Smooth muscle cell (in vitro differentiated cells): ENCODE measurements at regions not wholly inside any gene's neighbourhood (a gene's known extent, or its start where the extent isn't known, plus 50 kb on each side); places are given as distances from the start of the nearest gene placed in this dataset.

Experiments used
- DNase-seq: peaks from one replicate; lab custom pipeline; 2025; ENCODE audit not compliant: unreplicated experiment; lab: John Stamatoyannopoulos, UW
- H2AFZ ChIP-seq: fragments of 200-600 bp; sonication (generic); 2 replicates; pipeline ENCODE4 v1.6.0; 2016; ENCODE audit warnings: antibody characterized with exemption, low read depth, mild to moderate bottlenecking
- H3F3A ChIP-seq: fragments of 200-600 bp; sonication (generic); 2 replicates; pipeline ENCODE4 v1.6.0; 2017; ENCODE audit warnings: antibody characterized with exemption, low read depth
- H3K27ac ChIP-seq: fragments of 200-600 bp; sonication (generic); 2 replicates; pipeline ENCODE4 v1.5.1; 2016; ENCODE audit warnings: low read depth, mild to moderate bottlenecking
- H3K27me3 ChIP-seq: fragments of 200-600 bp; sonication (generic); 2 replicates; pipeline ENCODE4 v1.6.1; 2016; ENCODE audit warnings: low read depth, mild to moderate bottlenecking
- H3K36me3 ChIP-seq: fragments of 200-600 bp; sonication (generic); 2 replicates; pipeline ENCODE4 v1.5.1; 2016; ENCODE audit warnings: low read depth
- H3K4me1 ChIP-seq: fragments of 200-600 bp; sonication (generic); 2 replicates; pipeline ENCODE4 v1.5.1; 2016; ENCODE audit warnings: low read depth
- H3K4me2 ChIP-seq: fragments of 200-600 bp; sonication (generic); 2 replicates; pipeline ENCODE4 v1.6.0; 2016; ENCODE audit warnings: mild to moderate bottlenecking
- H3K4me3 ChIP-seq: fragments of 200-600 bp; sonication (generic); 2 replicates; pipeline ENCODE4 v1.5.1; 2016; ENCODE audit warnings: mild to moderate bottlenecking
- H3K79me2 ChIP-seq: fragments of 200-600 bp; sonication (generic); 2 replicates; pipeline ENCODE4 v1.6.0; 2016; ENCODE audit warnings: low read depth, mild to moderate bottlenecking
- H3K9ac ChIP-seq: fragments of 200-600 bp; sonication (generic); 2 replicates; pipeline ENCODE4 v1.6.0; 2016; ENCODE audit warnings: low read depth
- H3K9me3 ChIP-seq: fragments of 200-600 bp; sonication (generic); replicated peaks from 2 replicates; pipeline ENCODE4 v1.5.1; 2016; ENCODE audit warnings: low read depth
- H4K20me1 ChIP-seq: fragments of 200-600 bp; sonication (generic); 2 replicates; pipeline ENCODE4 v1.6.0; 2016; ENCODE audit warnings: low read depth
- WGBS: methylation state at CpG from one replicate; pipeline ENCODE4 v1.1.7; 2016; ENCODE audit warnings: low lambda C conversion rate; 5-methylcytosine and 5-hydroxymethylcytosine counted together
- TF ChIP-seq, protein P1 (sequence below): fragments of 200-600 bp; sonication (generic); IDR thresholded peaks from 2 replicates; pipeline ENCODE4 v1.5.1; 2017; ENCODE audit warnings: borderline replicate concordance, mild to moderate bottlenecking, antibody characterized with exemption; ENCODE audit not compliant: insufficient read depth, poor library complexity, severe bottlenecking

DNA sequence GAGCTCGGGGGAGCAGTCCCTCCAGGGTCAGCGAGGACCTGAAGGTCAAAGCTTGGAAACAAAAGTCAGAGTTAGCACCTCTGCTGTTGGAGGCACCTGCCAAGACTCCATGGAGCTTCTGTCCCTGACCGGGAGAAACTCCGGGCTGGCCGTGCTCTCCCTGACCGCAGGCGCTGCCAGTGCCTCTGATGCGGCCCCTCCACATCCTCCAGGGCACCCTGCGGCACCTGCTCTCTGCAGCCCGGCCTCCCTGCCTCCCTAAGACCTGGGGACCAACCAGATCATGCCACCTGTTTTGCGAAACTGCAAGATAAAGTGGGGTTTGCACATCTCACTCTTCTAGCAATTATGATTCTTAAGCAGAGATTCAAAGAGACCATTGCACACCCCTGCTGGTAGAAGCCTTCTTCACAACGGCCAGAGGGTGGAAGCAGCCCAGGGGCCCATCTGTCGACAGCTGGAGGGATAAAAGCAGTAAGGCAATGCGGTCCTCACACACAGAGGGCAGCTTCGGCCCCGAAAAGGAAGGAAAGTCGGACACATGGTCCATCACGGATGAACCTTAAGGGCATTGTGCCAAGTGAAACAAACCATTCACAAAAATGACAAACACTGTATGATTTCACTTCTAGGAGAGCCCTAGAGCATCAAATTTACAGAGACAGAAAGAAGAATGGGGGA is 477.1 kb downstream of the BRD1 start:
- WGBS: 90% methylated on average over 18 of the region's 18 CpGs
- Histone ChIP-seq H3F3A (no peaks in the 10 kb centered on the region), H3K27me3 (no peaks in the 10 kb centered on the region), H2AFZ (no peak overlapping the region), H3K9me3 (no peaks in the 10 kb centered on the region), H3K4me3 (no peak overlapping the region), H4K20me1 (no peaks in the 10 kb centered on the region), H3K4me1 (no peaks in the 10 kb centered on the region), H3K9ac (no peak overlapping the region), H3K79me2 (no peaks in the 10 kb centered on the region), H3K27ac (no peak overlapping the region), H3K4me2 (no peak overlapping the region), H3K36me3 (no peaks in the 10 kb centered on the region)
- no peak for DNase-seq
- TF ChIP-seq, protein P1, sequence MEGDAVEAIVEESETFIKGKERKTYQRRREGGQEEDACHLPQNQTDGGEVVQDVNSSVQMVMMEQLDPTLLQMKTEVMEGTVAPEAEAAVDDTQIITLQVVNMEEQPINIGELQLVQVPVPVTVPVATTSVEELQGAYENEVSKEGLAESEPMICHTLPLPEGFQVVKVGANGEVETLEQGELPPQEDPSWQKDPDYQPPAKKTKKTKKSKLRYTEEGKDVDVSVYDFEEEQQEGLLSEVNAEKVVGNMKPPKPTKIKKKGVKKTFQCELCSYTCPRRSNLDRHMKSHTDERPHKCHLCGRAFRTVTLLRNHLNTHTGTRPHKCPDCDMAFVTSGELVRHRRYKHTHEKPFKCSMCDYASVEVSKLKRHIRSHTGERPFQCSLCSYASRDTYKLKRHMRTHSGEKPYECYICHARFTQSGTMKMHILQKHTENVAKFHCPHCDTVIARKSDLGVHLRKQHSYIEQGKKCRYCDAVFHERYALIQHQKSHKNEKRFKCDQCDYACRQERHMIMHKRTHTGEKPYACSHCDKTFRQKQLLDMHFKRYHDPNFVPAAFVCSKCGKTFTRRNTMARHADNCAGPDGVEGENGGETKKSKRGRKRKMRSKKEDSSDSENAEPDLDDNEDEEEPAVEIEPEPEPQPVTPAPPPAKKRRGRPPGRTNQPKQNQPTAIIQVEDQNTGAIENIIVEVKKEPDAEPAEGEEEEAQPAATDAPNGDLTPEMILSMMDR: no peak

DNA sequence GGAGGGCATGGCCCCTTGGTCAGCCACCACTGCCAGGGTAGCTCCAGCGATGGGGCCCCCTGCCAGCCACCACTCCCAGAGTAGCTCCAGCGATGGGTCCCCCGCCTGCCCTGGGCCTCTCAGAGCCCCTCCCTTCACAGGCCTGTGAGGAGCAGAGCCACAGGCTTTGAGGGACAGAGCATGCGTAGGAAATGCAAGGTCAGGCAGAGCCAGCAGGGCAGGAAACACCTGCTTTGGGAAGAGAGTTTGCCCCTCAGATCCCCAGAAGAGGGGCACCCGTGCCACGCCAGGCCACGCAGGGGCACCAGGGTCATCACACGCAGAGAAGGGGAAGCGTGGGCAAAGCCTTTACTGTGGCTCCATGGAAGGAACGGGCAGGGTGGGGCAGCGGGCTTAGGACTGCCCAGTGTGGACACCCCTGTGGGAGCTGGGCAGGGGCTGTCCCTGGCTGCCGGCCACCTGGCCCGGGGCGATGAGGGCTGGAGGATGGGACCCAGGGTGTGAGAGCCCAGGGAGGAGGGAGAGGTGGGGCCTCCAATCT is 477.8 kb downstream of the BRD1 start:
- DNase-seq: no peak
- Histone ChIP-seq H3K4me1 (no peaks in the 10 kb centered on the region), H3K4me3 (no peak overlapping the region), H3K27me3 (no peaks in the 10 kb centered on the region), H3K9ac (no peak overlapping the region), H4K20me1 (no peaks in the 10 kb centered on the region), H3K4me2 (no peak overlapping the region), H3F3A (no peaks in the 10 kb centered on the region), H3K79me2 (no peaks in the 10 kb centered on the region), H2AFZ (no peak overlapping the region), H3K27ac (no peak overlapping the region), H3K36me3 (no peaks in the 10 kb centered on the region), H3K9me3 (no peaks in the 10 kb centered on the region)
- TF ChIP-seq, protein P1: no peak
- 93% methylated on average over 14 of the region's 14 CpGs for WGBS

DNA sequence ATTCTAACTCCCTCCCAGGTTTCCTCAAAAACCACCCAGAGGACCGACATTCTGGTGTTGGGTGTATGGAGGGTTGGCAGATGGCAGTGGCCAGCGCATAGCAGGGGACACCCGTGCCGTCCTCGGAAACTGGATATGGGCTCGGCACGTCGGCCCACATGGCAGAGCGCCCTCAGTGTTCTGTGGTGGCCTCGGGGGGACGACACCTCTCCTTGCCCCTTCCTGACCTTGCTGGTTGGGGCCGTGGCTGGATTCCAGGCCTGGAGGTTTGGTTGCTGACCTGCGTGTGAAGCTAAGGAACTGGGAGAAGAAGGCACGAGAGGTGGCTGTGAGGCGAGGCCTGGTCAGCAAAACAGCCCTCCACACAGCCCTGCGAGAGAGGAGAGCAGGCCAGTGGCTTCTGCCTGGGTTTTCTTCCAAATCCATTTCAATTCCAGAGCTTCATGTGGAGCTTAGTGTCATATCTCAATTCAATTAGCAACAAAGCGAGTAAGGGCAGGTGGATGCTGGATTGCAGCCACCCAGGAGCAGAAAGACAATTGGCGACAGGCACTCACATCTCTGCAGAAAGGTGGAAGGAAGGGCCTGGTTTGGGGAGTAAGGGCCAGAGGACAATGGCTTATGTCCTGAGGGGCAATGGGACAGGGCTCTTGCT is 478.4 kb downstream of the BRD1 start:
- H2AFZ ChIP-seq: no peak overlapping the region
- H3K4me2 ChIP-seq: no peak overlapping the region
- H3F3A ChIP-seq: no peaks in the 10 kb centered on the region
- H4K20me1 ChIP-seq: no peaks in the 10 kb centered on the region
- no peak for DNase-seq
- no peak overlapping the region for H3K27ac ChIP-seq
- 96% methylated on average over 18 of the region's 18 CpGs for WGBS
- no peak overlapping the region for H3K4me3 ChIP-seq
- no peak overlapping the region for H3K9ac ChIP-seq
- TF ChIP-seq, protein P1: no peak
- H3K36me3 ChIP-seq: no peaks in the 10 kb centered on the region
- no peaks in the 10 kb centered on the region for H3K79me2 ChIP-seq
- no peaks in the 10 kb centered on the region for H3K4me1 ChIP-seq
- H3K27me3 ChIP-seq: no peaks in the 10 kb centered on the region
- H3K9me3 ChIP-seq: no peaks in the 10 kb centered on the region

DNA sequence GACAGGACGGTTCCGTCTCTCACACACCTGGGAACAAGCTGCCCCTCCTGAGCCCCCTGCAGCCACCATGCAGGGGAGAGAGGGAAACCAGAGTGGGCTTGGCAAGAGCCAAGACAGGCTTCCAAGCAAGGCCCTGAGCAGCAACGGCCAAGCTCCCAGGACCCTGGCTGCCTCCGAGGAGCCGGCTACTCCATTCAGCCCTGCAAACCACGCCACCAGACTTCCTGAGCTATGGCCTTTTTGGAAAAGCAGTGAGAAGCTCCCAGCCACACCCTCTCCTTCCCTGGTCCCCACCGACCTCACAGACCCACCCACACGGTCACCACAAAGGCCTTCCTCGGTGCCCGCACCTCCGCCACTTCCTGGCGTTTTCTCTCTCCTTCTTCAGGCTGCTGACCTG is 479.0 kb downstream of the BRD1 start:
- TF ChIP-seq, protein P1: no peak
- no peaks in the 10 kb centered on the region for H3F3A ChIP-seq
- no peak for DNase-seq
- no peak overlapping the region for H3K27ac ChIP-seq
- H3K36me3 ChIP-seq: no peaks in the 10 kb centered on the region
- H3K27me3 ChIP-seq: no peaks in the 10 kb centered on the region
- WGBS: 92% methylated on average over 12 of the region's 12 CpGs
- H3K4me2 ChIP-seq: no peak overlapping the region
- no peaks in the 10 kb centered on the region for H3K79me2 ChIP-seq
- no peak overlapping the region for H3K4me3 ChIP-seq
- no peaks in the 10 kb centered on the region for H3K4me1 ChIP-seq
- no peaks in the 10 kb centered on the region for H4K20me1 ChIP-seq
- H3K9me3 ChIP-seq: no peaks in the 10 kb centered on the region
- H3K9ac ChIP-seq: no peak overlapping the region
- H2AFZ ChIP-seq: no peak overlapping the region
